WTC11 (cell line): ENCODE measurements at regions not wholly inside any gene's neighbourhood (a gene's known extent, or its start where the extent isn't known, plus 50 kb on each side); places are given as distances from the start of the nearest gene placed in this dataset.

Source experiments
- ATAC-seq: fragments of 200-7000 bp; cut with Tn5 transposase; 2 replicates; pipeline ENCODE4 v1.10.0; 2021; ENCODE audit warnings: mild to moderate bottlenecking, moderate library complexity
- CTCF ChIA-PET: fragments of 300-600 bp; sonication (Branson Sonifier 250); formaldehyde crosslinking; loops from one replicate; lab custom pipeline; 2021; ENCODE audit warnings: antibody characterized with exemption; lab: Charles Lee
- POLR2A ChIA-PET: fragments of 350-600 bp; sonication (Branson Sonifier 250); formaldehyde crosslinking; loops from one replicate; lab custom pipeline; 2021; ENCODE audit warnings: antibody characterized with exemption; lab: Charles Lee
- DNase-seq: peaks from one replicate; pipeline ENCODE4 v3.0.0; 2021; ENCODE audit warnings: low spot score
- H3K27ac Mint-ChIP-seq: 2 replicates; pipeline ENCODE4 v1.8.0; 2021; ENCODE audit warnings: mixed read lengths
- H3K27me3 Mint-ChIP-seq: 2 replicates; pipeline ENCODE4 v1.8.0; 2021; ENCODE audit warnings: low read depth, mild to moderate bottlenecking, moderate library complexity, mixed read lengths
- H3K36me3 Mint-ChIP-seq: 2 replicates; pipeline ENCODE4 v1.8.0; 2021; ENCODE audit warnings: mixed read lengths
- H3K4me1 Mint-ChIP-seq: 2 replicates; pipeline ENCODE4 v1.8.0; 2022; ENCODE audit warnings: mixed read lengths
- H3K4me3 Mint-ChIP-seq: 2 replicates; pipeline ENCODE4 v1.8.0; 2021; ENCODE audit warnings: mild to moderate bottlenecking, moderate library complexity, mixed read lengths
- H3K9me3 Mint-ChIP-seq: 2 replicates; pipeline ENCODE4 v1.8.0; 2021; ENCODE audit warnings: mixed read lengths
- TF ChIP-seq, protein P1 (sequence below): fragments of 250-450 bp; sonication (Bioruptor Pico); IDR thresholded peaks from 2 replicates; pipeline ENCODE4 v1.9.0; 2021; ENCODE audit warnings: moderate library complexity, mild to moderate bottlenecking, inconsistent platforms, borderline replicate concordance
- TF ChIP-seq, protein P2 (sequence below): sonication (generic); formaldehyde crosslinking; IDR thresholded peaks from 2 replicates; pipeline ENCODE4 v1.8.1; 2023; ENCODE audit warnings: mild to moderate bottlenecking, missing genetic modification reagents, moderate library complexity

DNA sequence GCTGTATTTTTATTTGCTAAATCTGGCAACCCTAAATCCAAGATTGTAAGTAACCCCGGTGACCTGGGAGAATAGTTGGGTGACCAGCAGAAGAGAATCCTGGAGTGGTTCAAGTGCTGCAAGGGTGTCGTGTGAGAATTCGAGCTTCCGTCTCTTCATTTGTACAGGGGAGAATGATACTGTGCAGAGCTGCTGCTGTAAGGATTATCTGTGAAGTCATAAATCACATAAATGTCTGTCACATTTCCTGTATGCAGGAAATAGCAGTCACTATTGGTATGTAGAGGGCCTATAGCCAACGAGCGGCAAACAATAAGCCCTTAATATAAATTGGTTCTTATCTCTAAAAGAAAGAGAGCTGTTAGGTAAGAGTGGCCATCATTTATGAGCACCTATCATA, 90.7 kb downstream of the ATP1A1 start:
- Mint-ChIP-seq H3K27me3 (no peaks in the 10 kb centered on the region), H3K4me3 (no peak overlapping the region), H3K4me1 (peaks cover 2% of the 10 kb centered on the region; the same call in 1 of the 2 replicates), H3K27ac (no peak overlapping the region), H3K9me3 (no peaks in the 10 kb centered on the region), H3K36me3 (no peaks in the 10 kb centered on the region)
- ATAC-seq (no peak), DNase-seq (no peak)
- ChIA-PET CTCF (interaction anchor here (1.4 kb wide), 1 partner anchor 22 kb away, joined by 5 read pairs; no protein-coding TSS in a partner anchor), POLR2A (no interaction called here)
- TF ChIP-seq, protein P1, sequence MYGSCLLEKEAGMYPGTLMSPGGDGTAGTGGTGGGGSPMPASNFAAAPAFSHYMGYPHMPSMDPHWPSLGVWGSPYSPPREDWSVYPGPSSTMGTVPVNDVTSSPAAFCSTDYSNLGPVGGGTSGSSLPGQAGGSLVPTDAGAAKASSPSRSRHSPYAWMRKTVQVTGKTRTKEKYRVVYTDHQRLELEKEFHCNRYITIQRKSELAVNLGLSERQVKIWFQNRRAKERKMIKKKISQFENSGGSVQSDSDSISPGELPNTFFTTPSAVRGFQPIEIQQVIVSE, result peak; percentile 85
- TF ChIP-seq, protein P2, sequence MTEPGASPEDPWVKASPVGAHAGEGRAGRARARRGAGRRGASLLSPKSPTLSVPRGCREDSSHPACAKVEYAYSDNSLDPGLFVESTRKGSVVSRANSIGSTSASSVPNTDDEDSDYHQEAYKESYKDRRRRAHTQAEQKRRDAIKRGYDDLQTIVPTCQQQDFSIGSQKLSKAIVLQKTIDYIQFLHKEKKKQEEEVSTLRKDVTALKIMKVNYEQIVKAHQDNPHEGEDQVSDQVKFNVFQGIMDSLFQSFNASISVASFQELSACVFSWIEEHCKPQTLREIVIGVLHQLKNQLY (CRISPR knock-in tag), result no peak
- TF ChIP-seq, all 79 proteins: peak for 1
